Right ventricle myocardium superior (tissue), 1 donor: ENCODE measurements at regions not wholly inside any gene's neighbourhood (a gene's known extent, or its start where the extent isn't known, plus 50 kb on each side); places are given as distances from the start of the nearest gene placed in this dataset.

Source experiments
- ATAC-seq: fragments of 200-7000 bp; cut with Tn5 transposase; one replicate; pipeline ENCODE4 v1.9.1; 2020; ENCODE audit warnings: mild to moderate bottlenecking; ENCODE audit not compliant: poor library complexity
- DNase-seq: peaks from one replicate; pipeline ENCODE4 v3.0.0-alpha.2; 2020
- intact Hi-C: fragments of 100-400 bp; cut with DNase I; formaldehyde crosslinking; loops from one replicate; pipeline ENCODE4 v1.11.2; 2022
- donor health status: DM: no; HTN: yes; CAD: no; lungs with severe emphysema.

DNA sequence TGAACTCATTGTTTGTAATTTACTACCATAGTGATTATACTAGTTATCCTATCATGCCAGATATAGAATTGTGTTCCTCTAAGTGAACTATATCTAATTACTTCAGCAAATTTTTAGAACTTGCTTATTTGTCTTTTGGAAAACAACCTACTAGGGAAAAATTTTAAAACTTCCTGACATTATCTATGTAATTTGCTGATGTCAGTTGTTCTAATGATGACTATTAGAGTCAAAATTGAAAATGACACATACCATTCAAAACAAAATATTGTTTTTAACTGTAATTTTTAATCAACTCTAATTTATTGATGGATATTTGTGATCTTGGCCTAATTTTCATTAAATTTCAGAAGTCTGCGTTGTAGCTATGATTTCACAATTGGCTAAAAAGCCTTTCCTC is 106.7 kb upstream of the ROBO2 start:
- ATAC-seq, result no peak
- no peak for DNase-seq
- intact Hi-C loops, result no loop called here

GRCh38 chr3:76938962-76939361 is 100.9 kb upstream of the ROBO2 start:
- ATAC-seq, result no peak
- DNase-seq, result no peak
- intact Hi-C loops, result no loop called here

DNA sequence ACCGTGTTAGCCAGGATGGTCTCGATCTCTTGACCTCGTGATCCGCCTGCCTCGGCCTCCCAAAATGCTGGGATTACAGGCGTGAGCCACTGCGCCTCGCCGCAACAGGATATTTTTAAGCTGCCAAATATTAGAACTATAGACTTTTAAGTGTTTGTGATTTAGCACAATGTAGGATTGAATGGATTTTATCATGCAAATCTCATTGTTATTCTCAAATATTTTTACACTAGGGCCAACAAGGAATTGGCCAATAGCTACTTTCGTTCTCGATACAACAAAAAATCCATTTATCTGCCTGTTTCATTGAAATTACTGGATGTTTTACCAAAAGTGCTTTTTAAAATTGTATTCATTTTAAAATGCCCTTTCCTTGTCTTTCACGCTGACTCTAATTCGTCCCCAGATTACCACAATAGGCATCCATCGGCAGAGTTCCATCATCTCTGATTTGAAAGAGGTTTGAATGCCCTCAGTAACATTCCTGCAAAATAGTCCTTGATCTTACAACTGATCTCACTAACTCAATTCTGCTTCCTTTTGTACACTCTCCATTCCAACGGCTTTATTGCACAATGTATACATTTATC is 99.6 kb upstream of the ROBO2 start:
- DNase-seq (no peak), ATAC-seq (no peak)
- intact Hi-C loops, result no loop called here

DNA sequence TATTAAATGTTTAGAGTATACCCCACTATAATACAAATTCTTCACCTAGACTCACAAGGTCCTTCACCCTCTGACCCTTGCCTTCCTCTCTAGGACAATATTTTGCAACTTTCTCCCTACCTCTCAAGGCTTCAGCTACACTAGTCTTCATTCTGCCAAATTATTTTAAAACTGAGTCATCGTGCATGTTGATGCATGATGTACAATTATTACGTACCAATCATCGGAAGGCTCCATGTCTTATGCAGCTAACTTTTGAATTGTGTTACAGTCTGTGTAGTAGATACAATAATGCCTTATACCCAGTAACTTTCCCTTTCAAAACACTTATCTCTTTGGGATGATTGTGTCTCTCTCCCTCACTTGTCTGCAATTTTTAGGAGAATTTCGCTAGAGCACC is 98.5 kb upstream of the ROBO2 start:
- intact Hi-C loops, result no loop called here
- ATAC-seq (no peak), DNase-seq (no peak)

DNA sequence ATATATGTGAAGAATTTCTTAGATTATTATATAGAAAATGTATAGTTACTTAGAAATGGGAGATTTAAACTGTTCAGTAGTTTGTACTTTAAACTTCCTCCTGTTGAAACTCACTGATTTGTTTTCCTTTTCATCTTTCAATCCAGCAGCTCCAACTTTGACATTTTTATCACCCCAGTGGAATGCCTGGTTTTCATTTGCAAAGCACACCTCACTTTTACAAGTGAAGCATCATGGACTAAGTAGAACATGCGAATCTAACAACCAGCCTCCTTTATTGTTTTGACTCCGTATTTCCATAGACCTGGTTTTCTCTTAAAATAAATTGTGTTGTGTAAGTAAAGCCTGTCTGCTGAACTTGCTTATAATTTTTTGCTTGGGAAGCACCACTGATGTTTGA is 97.8 kb upstream of the ROBO2 start:
- intact Hi-C loops, result no loop called here
- ATAC-seq, result no peak
- DNase-seq, result no peak

DNA sequence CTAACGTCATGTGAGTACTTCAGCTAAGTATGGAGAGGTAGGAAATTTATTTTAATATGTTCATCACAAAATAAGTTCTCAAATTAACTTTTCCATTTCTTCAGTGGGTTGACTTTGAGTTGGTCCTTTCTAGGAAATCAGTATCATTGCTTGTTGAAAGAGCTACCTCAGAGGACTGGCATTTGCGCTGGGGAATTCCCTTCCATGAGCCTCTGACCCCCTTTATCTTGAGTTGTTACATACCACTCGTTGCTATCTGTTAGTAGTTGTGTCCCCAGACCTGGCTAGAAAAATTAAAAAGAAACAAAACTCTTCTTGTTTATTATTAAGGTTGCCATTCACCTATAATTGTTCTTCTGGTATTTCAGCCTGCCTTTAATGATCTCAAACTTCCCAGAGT is 96.8 kb upstream of the ROBO2 start:
- DNase-seq (no peak), ATAC-seq (no peak)
- intact Hi-C loops, result no loop called here

GRCh38 chr3:76943671-76944070 is 96.2 kb upstream of the ROBO2 start:
- DNase-seq, result no peak
- ATAC-seq, result no peak
- intact Hi-C loops, result no loop called here

GRCh38 chr3:76949033-76949432 is 90.9 kb upstream of the ROBO2 start:
- DNase-seq, result no peak
- ATAC-seq, result no peak
- intact Hi-C loops, result no loop called here

- intact Hi-C loops, result no loop called here
- no peak for ATAC-seq
- DNase-seq, result no peak
Measured at GRCh38 chr3:76949462-76949861, 90.4 kb upstream of the ROBO2 start.

- intact Hi-C loops, result no loop called here
Measured at GRCh38 chr3:76950590-76950989, 89.3 kb upstream of the ROBO2 start.

GRCh38 chr3:76954412-76954811 is 85.5 kb upstream of the ROBO2 start:
- intact Hi-C loops, result no loop called here
- ATAC-seq, result no peak
- DNase-seq, result no peak

More at GRCh38 chr3:76950590-76950989, 89.3 kb upstream of the ROBO2 start:
- ATAC-seq (no peak), DNase-seq (no peak)

- DNase-seq, result no peak
Measured at GRCh38 chr3:76958274-76958673, 81.6 kb upstream of the ROBO2 start.

GRCh38 chr3:76958861-76959260 is 81.0 kb upstream of the ROBO2 start:
- no peak for ATAC-seq
- intact Hi-C loops, result no loop called here
- no peak for DNase-seq

More at GRCh38 chr3:76958274-76958673, 81.6 kb upstream of the ROBO2 start:
- ATAC-seq, result no peak
- intact Hi-C loops, result no loop called here

- intact Hi-C loops, result no loop called here
- DNase-seq, result no peak
- ATAC-seq, result no peak
Measured at GRCh38 chr3:76961284-76961683, 78.6 kb upstream of the ROBO2 start.

- intact Hi-C loops, result no loop called here
- no peak for ATAC-seq
- no peak for DNase-seq
Measured at GRCh38 chr3:76965122-76965725, 74.7 kb upstream of the ROBO2 start.

DNA sequence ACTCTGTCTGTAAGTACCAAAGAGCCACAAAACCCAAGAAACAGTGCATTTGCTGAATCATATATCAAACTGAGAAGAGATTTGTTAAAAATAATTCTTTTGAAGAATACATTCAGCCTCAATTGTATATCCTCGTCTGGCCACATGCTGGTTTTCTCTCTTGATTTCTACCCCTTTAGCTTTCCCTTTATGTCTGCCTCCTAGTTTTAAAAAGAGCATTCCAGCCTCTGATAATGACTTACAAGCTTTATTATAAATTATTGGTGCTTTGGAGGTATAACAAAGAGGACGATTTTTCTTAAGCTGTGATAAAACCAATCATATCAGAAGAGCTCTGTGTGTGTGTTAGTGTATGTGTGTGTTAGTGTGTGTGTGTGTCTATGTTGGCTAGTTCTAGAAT is 70.4 kb upstream of the ROBO2 start:
- ATAC-seq, result no peak
- intact Hi-C loops, result no loop called here
- DNase-seq, result no peak

GRCh38 chr3:76969996-76970615 is 69.8 kb upstream of the ROBO2 start:
- no peak for ATAC-seq
- DNase-seq, result no peak
- intact Hi-C loops, result no loop called here

GRCh38 chr3:76972624-76973296 is 67.1 kb upstream of the ROBO2 start:
- DNase-seq (no peak), ATAC-seq (no peak)
- intact Hi-C loops, result no loop called here

DNA sequence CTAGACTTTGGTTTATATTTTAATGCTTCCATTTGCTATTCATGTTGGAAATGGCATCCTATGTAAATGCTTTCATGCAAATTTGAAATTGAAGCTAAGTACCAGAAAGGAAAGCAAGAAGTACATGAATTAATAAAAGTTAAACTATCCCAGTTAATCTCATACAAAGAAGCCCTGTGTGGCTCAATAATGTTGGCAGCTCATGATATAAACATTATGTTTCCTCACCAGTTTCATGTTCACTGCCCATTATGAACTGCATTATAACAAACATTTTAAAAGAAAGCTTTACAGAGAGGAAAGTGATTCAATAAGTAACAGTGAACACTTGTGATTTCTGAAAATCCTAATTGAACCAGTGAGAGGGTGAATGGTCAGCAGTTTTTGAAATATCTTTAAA is 62.9 kb upstream of the ROBO2 start:
- intact Hi-C loops, result no loop called here
- ATAC-seq (no peak), DNase-seq (no peak)

GRCh38 chr3:76985645-76986044 is 54.3 kb upstream of the ROBO2 start:
- no peak for DNase-seq
- no peak for ATAC-seq
- intact Hi-C loops, result no loop called here
